Hematopoietic multipotent progenitor cell treated with erythropoietin and hydrocortisone succinate and interleukin-3 and kit ligand, for 8 days (in vitro differentiated cells): ENCODE measurements at regions not wholly inside any gene's neighbourhood (a gene's known extent, or its start where the extent isn't known, plus 50 kb on each side); places are given as distances from the start of the nearest gene placed in this dataset.

Experiments
- DNase-seq: peaks from one replicate; pipeline ENCODE4 v3.0.0-alpha.2; 2015

DNA sequence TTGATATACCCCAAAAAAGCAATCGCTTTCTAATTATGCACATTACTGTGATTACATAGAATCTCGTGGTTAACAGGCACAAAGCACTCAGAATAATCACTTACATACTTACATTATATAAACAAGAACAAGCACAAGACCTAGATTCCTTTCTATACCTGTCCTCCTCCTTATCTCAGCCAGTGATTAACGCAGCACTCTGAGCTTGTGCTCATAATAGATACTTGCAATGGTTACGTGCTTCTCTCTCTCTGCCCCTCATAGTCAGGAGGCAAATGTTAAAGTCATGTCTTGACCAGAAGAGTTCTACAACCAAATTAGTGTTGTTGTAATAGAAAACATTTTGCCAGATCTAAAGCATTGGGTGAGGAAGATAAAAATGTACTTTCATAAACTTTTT lies 342.2 kb upstream of the PKDCC start:
- DNase-seq: no peak

DNA sequence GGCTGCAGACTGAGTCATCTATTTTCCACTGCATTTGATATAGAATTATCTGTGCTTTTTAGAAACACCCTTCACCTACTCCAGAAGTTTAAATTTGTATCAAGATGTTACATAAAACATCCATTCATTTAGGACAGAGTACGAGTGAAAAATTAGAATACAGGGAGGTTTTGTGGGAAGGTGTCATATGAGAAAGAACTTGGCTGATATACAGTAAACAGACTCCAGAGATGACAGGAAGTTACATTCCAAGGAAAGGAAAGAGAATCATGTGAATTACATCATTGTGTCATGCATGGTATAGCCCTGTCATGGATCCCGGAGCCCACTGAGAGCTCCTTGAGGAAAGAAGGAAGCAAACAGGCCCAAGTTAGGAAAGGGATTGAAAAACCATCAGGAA lies 341.5 kb upstream of the PKDCC start:
- no peak for DNase-seq

DNA sequence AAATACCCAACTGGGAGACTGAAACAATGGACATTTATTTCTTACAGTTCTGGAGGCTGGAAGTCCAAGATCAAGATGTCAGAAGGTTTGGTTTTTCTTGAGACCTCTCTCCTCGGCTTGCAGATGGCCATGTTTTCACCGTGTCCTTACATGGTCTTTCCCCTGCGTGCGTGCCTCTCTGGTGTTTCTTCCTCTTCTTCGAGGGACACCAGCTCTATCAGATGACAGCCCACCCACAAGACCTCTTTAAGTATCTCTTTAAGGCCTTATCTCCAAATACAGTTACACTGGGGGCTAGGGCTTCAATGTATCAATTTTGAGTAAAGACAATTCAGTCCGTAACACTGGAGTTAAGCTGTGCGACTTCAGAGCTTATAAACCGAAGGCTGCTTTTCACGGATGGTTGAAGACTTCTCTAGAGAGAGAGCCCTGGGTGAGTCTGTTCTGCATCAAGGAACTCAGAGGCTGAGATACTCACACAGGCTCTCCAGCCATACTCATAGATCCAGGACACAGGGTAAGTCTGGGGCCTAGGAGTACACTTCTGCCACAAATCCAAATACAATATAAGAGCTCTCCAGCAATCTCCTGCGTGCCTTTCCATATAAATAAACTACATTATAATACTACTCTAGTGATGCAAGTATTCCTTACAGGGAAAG lies 339.9 kb upstream of the PKDCC start:
- peak; percentile 7 for DNase-seq

DNA sequence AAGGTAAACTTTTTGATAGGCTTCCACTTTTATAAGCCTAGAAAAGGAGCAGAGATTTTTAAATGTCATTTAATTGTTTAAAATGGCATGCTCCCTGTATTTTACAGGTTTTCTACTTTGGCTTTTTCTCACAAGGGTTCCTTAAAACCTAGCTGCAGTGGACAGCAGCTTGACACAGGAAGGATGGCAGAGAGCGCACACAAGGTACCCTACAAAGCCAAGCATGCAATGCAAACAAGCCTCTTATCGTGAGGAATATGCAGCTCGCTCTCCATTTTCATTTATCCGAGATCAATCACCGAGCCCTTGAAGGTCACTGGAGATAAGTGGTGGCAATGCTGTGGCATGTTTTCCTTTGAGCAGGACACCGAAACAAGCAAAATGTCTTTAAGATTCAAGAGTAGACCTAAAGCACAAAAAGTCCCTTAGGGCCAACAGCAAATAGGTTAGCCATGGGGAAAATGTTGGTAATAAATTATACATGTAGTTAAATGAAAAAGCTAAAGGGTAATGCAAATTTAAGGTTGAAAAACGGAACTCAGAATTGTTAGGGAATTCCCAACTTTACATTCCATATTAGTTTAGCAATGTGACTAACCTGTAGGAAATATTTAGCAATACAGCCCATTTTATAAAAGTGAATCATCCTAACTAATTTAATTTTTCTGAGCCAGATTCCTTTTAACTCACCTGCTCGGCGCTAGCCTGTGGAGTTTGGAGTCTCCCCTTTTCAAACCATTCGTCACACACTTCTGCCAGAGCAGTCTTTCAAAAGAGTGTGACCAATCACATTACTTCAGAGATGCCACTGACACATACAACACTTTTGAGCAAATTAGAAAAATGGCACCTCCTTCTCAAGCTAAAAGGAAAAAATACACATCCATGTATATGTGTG lies 337.9 kb upstream of the PKDCC start:
- DNase-seq: no peak

DNA sequence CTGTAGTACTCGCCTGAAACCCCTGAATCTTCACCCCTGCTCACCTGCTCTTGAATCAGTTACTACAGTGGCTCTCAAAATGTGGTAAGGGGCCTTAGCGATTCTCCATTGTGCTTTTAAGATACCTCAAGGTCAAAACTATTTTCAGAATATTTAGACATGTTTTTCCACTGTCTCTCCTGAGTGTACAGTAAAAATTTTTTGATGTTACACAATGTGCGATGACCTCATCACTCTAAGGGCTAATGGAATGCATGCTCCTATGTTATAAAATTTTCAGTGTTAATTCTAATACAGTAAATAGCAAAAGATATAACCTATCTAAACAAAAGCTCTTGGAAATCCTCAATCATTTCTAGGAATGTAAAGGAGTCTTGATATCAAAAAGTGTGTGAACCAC lies 336.9 kb upstream of the PKDCC start:
- DNase-seq: no peak

DNA sequence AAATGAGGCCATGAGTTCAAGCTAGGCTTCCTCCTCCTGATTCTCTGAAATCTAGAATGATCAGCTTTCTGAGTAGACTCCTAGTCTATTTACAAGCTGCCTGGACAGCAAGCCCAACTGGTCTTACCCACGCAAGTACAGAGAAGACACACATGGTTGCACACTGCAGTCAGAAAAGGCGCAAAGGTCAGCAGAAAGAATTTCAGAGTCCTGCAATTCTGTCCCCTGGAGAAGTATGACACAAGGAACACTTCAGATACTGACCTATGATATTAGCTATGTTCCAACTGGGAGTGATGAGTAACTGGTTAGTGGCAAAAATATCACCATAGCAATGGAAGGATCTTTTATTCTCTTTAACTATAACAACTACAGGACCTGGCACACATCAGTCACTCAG lies 336.1 kb upstream of the PKDCC start:
- DNase-seq: no peak

DNA sequence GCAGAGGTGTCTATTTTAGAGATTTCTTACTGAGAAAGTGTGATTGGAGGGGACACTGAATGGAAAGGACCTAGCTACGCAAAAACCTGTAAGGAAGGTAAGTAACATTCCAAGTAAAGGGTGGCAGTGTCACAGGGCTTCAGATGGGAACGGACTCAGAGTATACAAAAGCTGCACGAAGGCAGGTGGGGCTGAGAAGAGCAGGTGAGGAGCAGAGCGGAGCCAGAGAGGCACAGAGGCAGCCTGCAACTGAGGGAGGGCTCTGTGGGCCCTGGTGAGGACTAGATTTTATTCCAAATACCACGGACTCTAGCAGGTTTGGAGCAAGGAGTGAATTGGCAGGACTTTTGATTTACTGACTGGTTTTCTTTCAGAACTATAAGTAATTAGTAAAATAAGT lies 331.3 kb upstream of the PKDCC start:
- no peak for DNase-seq

DNA sequence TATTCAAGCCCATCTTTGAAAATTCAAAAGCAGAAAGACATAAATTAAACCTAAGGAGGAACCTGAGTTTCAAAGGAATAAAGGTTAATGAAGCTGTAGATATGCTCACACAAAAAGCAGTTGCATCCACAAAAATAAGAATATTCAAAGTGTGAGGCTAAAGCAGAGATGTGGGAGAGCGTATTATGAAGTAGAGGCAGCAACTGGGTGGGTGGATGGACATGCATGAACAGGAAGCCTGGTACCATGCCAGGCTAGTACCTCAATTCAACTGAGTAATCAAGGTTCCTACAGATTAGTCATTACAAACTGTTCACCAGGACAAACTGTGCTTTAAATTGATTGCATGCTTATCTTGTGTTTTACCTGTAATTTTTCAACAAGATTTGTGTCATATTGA lies 330.0 kb upstream of the PKDCC start:
- DNase-seq: no peak

DNA sequence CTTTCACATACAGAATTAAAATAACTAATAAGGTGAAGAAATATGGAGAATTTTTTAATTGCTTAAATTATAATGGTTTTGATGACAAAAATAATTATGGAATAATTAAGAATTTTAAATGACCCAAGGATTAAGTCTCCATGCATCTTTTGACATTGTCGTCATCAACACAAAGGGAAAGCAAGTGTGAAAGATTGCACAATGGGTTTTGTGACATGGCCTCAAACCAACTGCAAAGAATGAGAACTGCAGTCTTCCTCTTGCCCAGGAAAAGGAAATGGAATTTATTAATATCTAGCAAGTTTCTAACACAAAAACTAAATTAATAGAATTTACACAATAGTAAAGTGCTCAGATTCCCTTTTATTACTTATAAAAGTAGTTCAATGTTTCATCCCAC lies 329.1 kb upstream of the PKDCC start:
- no peak for DNase-seq

DNA sequence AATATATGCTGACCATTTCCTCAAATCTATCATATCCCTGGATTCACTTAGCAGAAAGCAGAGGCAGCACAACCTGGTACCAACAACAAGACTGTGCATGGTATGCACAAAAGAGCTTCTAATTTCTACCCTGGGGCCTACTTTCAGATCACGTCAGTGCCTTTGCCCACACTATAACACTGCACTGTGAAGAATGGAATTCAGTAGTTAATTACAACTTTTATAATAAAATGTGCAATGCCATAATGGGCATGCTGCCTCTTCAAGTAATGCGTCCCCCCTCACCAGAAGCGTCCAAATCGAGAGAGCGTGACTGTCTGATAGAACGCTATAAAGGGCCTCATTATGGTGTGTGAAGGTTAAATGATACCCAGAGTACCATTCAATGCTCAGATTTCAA lies 328.1 kb upstream of the PKDCC start:
- DNase-seq: no peak

DNA sequence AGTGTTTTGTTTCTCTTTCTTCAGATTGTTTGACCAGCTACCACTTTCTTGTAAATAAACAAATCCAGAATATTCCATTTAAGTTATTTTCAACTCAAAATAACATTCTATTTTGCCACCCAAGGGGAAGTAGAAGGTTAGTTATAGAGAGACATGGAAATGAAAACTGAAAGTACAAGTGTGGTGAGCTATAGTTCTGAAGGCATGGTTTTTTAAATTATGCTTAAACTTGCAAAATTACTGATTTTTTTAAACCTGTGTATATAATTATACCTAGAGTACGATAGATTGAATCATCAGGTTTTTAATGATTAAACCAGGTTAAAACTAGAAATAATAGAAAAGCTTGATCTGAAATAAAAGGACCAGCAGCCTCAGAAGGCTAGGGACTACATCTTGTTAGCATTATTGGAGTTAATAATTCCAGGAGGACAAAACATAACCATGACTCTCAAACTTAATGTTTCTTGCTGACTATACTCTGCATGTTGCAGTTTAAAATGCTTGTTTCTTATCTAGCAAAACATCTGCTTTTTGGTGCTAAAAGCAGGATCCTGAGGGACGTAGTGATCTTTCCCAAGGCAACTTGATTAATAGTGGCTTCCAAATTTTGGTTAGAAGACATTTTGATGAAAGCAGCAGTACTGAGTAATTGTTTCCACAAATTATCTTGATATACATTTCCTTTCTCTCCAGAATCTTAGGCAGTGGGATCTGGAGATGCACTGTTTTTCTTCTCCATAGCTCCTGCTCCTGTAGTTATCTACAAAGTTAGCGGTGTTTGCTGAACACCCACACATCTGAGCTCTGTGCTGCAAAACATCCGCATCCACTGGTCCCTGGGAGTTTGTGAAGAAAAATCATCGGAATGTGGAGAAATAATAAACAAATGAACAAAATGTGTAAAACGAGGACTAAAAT lies 327.2 kb upstream of the PKDCC start:
- no peak for DNase-seq

DNA sequence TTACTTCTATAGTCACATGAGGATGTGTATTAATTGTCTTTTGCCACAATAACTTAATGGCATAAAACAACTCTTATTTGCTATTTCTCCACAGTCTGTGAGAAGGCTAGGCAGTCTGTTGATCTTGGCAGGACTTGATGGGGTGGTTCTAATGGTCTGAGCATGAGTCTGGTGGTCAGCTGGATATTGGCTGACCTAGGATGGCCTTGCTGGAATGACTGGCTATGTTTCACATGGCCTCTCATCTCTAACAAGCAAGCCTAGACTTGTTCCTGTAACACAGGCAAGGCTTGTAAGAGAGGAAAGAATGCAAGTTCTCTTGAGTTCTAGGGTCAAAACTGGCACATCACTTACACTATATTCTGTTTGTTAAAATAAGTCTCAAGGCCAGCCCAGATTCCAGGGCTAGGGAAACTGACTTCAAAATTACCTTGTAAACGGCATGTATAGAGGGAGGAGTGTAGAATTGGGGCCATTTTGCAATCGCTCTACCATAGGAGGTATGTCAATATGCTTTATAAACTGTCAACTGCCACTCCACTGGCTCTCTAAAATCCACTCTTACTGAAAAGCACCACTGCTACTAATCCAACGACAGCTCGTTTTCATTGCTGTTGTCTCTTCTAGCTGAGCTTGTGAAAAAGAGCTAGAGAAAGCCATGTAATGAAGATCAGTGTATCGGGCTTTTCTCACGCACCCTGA lies 325.0 kb upstream of the PKDCC start:
- DNase-seq: no peak

DNA sequence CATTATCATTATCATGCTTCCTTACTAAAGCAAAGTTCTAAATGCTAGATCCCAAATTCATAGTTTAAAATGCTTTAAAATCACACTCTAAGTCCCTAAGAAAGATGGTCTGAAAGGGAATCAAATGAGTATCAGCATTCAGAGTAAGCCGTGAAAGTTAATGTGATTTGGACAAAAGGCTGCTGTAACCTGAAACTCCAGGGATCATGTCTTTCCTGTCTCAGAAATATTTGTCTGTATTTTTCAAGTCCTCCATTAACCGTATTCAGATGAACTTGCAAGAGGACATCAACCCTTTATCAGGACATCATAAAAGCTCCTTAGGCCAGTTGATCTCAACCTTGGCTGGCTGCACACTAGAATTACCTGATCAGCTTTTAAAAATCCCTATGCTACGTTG lies 324.3 kb upstream of the PKDCC start:
- DNase-seq: no peak

DNA sequence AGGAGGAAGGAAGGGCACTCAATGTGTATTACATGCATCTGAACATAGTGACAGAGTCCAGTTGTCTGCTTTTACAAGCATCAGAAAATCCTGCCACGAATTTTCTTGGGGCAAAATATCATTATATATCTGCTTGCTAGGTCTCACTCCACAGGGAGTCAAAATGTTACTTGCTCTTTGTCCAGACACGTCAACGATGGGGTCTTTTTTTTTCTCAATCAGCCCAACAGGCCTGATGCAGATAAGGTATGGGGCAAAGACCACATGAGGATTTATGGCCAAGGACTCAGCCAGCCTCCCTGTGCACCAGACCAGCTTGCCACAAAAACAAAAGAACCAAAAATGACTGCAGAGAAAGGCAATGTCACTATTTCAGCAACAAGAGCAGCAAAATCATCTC lies 323.4 kb upstream of the PKDCC start:
- no peak for DNase-seq

DNA sequence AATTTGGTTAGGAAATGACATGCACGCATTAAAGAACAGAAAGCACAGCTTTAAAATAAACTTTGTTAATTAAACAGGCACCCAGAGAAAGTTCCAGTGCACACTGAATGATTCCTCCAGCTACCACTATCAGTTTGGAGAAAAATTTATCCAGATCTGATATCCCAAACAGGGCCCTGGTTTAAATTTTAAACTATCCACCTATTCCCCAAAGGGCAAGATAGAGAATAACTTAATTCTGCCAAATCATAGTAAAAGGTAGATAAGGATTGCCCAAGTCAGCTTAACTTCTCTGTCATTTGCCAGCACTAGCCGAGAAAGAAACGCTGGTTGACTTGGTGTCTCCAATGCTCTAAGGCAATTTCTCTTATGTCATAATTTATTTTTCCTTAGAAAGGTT lies 321.9 kb upstream of the PKDCC start:
- DNase-seq: no peak

DNA sequence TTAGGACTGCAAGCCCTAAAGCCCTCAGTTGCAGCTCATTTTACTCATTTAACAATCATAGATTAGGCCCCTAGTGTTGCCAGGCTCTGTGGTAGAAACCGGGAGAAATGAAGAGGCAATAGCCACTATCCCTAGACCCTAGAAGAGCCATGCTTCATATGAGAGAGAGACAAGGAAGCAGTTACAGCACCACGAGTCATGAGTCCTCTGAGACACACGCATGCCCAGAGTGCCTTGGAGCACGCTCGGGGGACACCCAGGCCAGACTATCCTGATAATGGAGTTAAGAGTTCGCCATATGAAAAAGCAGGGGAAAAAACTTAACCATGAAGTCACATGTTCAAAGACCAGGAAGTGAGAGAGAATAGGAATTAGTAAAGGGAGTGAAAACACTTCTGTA lies 321.5 kb upstream of the PKDCC start:
- DNase-seq: no peak

DNA sequence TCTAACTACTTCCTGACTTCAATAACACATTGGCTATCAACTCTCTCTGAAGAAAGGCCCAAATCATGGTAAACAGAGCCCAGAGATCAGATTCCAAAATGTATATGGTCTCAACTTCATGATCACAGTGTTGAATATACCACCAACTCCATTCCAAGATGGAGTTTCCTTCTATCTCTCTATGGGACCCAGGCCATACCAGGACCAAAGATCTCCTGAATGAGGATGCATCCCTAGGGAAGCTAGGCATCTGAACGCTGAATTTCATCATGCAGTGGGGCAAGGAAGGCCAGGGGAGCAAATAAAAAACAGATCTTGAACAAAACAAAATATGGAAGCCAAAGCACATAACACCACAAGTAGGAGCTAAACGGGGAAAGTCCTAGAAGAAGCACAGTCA lies 320.7 kb upstream of the PKDCC start:
- DNase-seq: no peak

DNA sequence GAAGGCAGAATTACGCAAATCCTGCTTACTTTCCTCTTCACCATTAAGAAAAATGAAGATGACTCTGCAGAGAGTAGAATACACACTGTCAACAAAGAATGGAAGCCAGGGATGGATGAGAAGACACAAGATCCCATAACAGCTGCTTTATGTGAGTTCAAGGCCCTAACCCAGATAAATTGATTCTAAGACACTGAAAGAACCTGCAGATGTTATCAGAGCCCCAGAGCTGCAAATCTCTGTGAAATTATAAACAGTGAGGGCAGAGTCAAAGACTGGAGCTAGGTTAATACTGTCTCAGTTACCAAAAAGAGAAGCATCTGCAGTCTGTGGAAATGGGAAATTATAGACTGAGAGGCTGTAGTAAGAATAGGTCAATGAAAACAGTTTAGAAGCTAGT lies 320.1 kb upstream of the PKDCC start:
- DNase-seq: no peak

DNA sequence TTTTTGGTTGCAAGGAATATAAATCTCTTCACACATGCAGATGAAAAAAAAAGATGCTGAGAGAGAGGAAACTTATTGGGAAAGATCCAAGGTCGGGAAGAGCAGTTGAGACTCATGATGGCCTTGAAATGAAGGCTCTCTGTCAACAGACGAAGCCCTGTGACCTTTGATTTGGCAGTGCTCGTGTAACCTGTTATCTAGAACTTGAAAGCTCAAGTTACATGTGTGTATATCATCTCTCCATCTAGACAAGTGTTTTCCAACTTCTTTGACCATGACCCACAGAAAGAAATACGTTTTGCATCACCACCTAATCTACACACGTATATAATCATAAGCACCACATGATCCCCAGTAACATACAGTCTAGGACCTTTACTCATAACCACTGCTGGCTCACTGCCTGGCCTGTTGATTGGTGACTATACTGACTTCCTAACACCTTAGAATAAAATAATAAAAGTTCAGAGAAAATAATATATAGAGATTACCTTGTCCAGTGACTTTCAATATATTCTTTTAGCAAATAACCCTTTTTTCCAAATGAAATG lies 319.0 kb upstream of the PKDCC start:
- DNase-seq: no peak

DNA sequence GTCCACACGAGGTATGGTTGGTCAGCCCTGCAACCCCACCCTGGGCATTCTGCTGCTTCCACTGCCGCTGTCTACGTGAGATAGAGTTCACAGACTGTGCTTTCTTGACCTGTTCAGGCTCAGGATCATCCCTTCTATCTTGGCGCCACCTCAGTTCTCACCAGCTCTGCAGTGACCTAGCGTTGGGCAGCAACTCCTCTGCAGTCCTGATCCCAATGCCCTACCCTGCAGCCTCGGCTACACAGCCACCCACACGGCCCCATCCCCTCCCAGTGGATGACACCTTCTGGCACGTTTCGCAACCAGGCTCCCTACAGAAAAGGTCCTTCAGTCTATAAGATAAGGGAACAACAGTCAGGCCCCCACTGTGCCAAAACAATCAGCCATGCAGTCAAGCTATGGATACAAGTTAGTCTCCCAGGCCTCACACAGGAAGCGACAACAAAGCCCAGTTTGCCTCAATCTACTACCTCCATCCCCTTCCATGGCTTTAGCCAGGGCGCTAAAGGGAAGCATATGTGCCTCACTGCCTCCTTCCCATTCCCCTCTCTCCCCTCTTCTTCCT lies 317.9 kb upstream of the PKDCC start:
- DNase-seq: no peak

DNA sequence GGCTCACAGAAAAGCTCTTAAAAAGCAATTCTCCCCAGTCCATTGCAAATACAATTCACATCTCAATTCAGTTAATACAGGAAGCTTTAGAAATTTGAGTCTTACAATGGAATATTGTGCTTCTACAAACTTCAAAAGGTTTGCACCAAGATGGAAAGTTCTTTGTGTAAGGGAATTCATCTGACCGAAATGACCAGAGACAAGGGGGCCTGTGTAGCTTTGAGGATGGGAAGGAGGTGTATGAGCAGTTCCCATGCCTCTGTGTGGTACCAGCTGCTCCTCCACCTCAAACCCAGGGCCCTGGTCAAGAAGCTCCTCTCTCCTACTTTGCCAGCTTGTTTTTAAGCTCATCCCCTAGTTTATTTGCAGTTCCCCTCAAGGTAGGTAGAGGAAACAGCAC lies 312.8 kb upstream of the PKDCC start:
- no peak for DNase-seq

DNA sequence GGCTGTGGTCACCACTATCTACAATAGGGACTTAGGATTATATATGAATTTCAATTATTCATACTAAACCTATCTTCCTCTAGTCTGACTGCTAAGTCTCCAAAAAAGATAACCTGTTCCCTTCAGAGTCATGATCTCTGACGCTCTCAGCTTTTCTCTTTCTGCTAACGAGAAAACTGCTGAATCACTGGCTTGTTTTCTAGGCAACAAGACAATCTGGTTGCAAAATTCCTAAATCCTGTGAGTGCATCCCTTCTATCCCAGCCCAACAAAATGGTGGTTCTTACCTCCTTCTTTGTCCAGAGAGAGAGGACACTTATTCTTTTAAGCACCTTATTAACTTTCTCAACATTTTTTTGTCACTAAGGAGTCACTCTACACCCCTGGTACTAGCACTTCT lies 312.3 kb upstream of the PKDCC start:
- no peak for DNase-seq
